Heart right ventricle (tissue), 16 donors: ENCODE measurements at regions not wholly inside any gene's neighbourhood (a gene's known extent, or its start where the extent isn't known, plus 50 kb on each side); places are given as distances from the start of the nearest gene placed in this dataset.

Experiments
- ATAC-seq, 8 donors: fragments of 200-7000 bp; cut with Tn5 transposase; one replicate each; pipeline ENCODE4 v1.9.1; 2020; ENCODE audit warnings: mild to moderate bottlenecking in 8 of 8, moderate library complexity in 8 of 8, moderate number of reproducible peaks in 1 of 8
- DNase-seq, 2 donors: peaks; one replicate each; pipeline ENCODE4 v3.0.0-alpha.2; 2020
- H3K27ac ChIP-seq, 10 donors: fragments of 200-600 bp; sonication (generic) in 2 of 10; one replicate each; pipeline versions ENCODE4 v1.5.0 to v1.8.0; 2020 to 2022; ENCODE audit warnings: mild to moderate bottlenecking in 3 of 10
- H3K27me3 ChIP-seq, 7 donors: fragments of 200-600 bp; one replicate each; pipeline ENCODE4 v1.8.0; 2021 to 2022; ENCODE audit warnings: mild to moderate bottlenecking in 2 of 7
- H3K36me3 ChIP-seq, 9 donors: fragments of 200-600 bp; sonication (generic) in 1 of 9; one replicate each; pipeline versions ENCODE4 v1.5.0 to v1.8.0; 2020 to 2022; ENCODE audit warnings: mild to moderate bottlenecking in 2 of 9
- H3K4me1 ChIP-seq, 9 donors: fragments of 200-600 bp; sonication (generic) in 1 of 9; one replicate each; pipeline versions ENCODE4 v1.5.0 to v1.8.0; 2020 to 2022; ENCODE audit warnings: mild to moderate bottlenecking in 4 of 9
- H3K4me3 ChIP-seq, 10 donors: fragments of 200-600 bp; sonication (generic) in 2 of 10; one replicate each; pipeline versions ENCODE4 v1.5.0 to v1.8.0; 2020 to 2022; ENCODE audit warnings: mild to moderate bottlenecking in 7 of 10, moderate library complexity in 2 of 10
- H3K9me3 ChIP-seq, 11 donors: fragments of 200-600 bp in 10 of 11; sonication (generic) in 2 of 11; one replicate each; pipeline versions ENCODE4 v1.5.0 to v1.8.0; 2013 to 2022; ENCODE audit warnings: mild to moderate bottlenecking in 2 of 11, control low read depth in 1 of 11, moderate library complexity in 1 of 11
- CTCF ChIP-seq, 9 donors: fragments of 200-600 bp; sonication (generic) in 2 of 9; IDR thresholded peaks; one replicate each; pipeline versions ENCODE4 v1.5.0 to v1.8.0; 2021 to 2022; ENCODE audit warnings: antibody characterized with exemption in 9 of 9, mild to moderate bottlenecking in 5 of 9, moderate library complexity in 1 of 9
- WGBS, 2 donors: extraction: QIAGEN DNeasy Blood & Tissue Kit; methylation state at CpG; one replicate each; pipeline ENCODE4 v1.1.7; 2013; ENCODE audit warnings: inconsistent platforms in 1 of 2; 5-methylcytosine and 5-hydroxymethylcytosine counted together
- intact Hi-C, 10 donors: fragments of 100-400 bp; cut with DNase I; formaldehyde crosslinking; loops; one replicate each; pipeline versions ENCODE4 v1.11.1 to v1.14.2; 2022
- donor health status: Arrhythmogenic right ventricular cardiomyopathy.
- donor health status: ischemic (EF 13 %, LVEDD 7.1; RV severe dilation, severe dysfunction).
- donor health status: healthy with polysubstance abuse.
- donor health status: DM: no; HTN: yes; CAD: no.
- donor health status: DM: no; HTN: no; CAD: no.
- donor health status: ischemic (EF 25% LVEDD 6.9; RV normal size, moderate dysfunction).
- donor health status: ischemic (EF 25% LVEDD 5.7; RV mildly dilated, moderate dysfunction).
- donor health status: healthy.
- donor health status: DM: yes; HTN: yes; CAD: no.
- donor health status: Ischemic cardiomyopathy.
- donor health status: ischemic (EF 35%, LVEDD 5.7; RV mildly dilated, moderate dysfunction).
- donor health status: nonischemic (EF 11% LVEDD 7.7; RV severe dilation, severe dysfunction).
- donor health status: DM: yes; HTN: yes; CAD: no.
- donor health status: PGD.
- donor health status: ischemic (EF 29% LVEDD 5.4; RV normal size, mild dysfunction).
- donor health status: nonischemic (EF 23%, LVEDD 6.1; RV moderate dilation, normal function).

GRCh38 chr5:5581080-5581479, 158.6 kb downstream of the ICE1 start:
- intact Hi-C loops = no loop called here
- no peak for ATAC-seq
- 74 to 76% methylated on average over 3 of the region's 3 CpGs for WGBS, 2 donors

GRCh38 chr5:5576744-5577143, 154.3 kb downstream of the ICE1 start:
- intact Hi-C loops = no loop called here
- ATAC-seq = no peak
- no peaks in the 10 kb centered on the region for H3K27me3 ChIP-seq
- H3K4me3 ChIP-seq = no peak overlapping the region
- TF ChIP-seq CTCF (IDR thresholded peaks at IDR 0.05) = no peak
- H3K9me3 ChIP-seq = no peaks in the 10 kb centered on the region
- WGBS, 2 donors = 88 to 91% methylated on average over 6 of the region's 6 CpGs
- DNase-seq = no peak
- H3K27ac ChIP-seq = no peak overlapping the region
- no peaks in the 10 kb centered on the region for H3K36me3 ChIP-seq
- peaks cover 0 to 6% (median 0%) of the 10 kb centered on the region in 9 donors for H3K4me1 ChIP-seq

More at GRCh38 chr5:5581080-5581479, 158.6 kb downstream of the ICE1 start:
- Histone ChIP-seq H3K36me3 (no peaks in the 10 kb centered on the region), H3K4me1 (no peaks in the 10 kb centered on the region), H3K27me3 (no peaks in the 10 kb centered on the region), H3K4me3 (no peak overlapping the region), H3K9me3 (no peaks in the 10 kb centered on the region), H3K27ac (no peak overlapping the region)
- TF ChIP-seq CTCF (IDR thresholded peaks at IDR 0.05) = no peak
- no peak for DNase-seq

DNA sequence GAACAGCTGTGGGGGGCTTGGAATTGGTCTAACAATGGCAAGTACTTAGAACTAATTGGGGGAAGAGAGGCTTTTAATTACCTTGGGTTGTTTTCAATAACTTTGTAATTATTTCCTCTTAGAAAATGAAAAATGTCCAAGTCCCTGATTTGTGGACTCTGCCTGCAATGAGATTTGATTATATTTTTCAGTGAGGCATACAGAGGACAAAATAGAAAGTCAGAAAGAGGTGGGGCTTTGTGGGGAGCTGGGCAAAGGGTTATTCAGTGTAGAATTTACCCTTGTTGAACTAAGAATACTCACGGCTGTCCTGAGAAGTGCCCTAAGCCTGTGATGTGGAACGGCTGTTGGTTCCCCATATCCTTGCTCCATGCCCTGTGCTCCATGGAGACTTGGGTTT, 153.0 kb downstream of the ICE1 start:
- TF ChIP-seq CTCF (IDR thresholded peaks at IDR 0.05) = no peak
- Histone ChIP-seq H3K27ac (no peak overlapping the region), H3K4me1 (peaks cover 0 to 6% (median 0%) of the 10 kb centered on the region in 9 donors), H3K4me3 (no peak overlapping the region), H3K36me3 (no peaks in the 10 kb centered on the region), H3K27me3 (no peaks in the 10 kb centered on the region), H3K9me3 (no peaks in the 10 kb centered on the region)
- DNase-seq = no peak
- intact Hi-C loops = no loop called here
- 81 to 86% methylated on average over 2 of the region's 2 CpGs for WGBS, 2 donors
- no peak for ATAC-seq

- H3K4me1 ChIP-seq = peaks cover 0 to 6% (median 0%) of the 10 kb centered on the region in 9 donors
- ATAC-seq (peak in 1 of 8 donors; percentile 8), DNase-seq (no peak)
- intact Hi-C loops = no loop called here
- no peaks in the 10 kb centered on the region for H3K36me3 ChIP-seq
- TF ChIP-seq CTCF (IDR thresholded peaks at IDR 0.05) = no peak
- H3K27ac ChIP-seq = peak overlapping the region in 3 of 10 donors; percentile 29 to 53 (median 48)
- 77 to 81% methylated on average over 15 of the region's 15 CpGs for WGBS, 2 donors
- H3K4me3 ChIP-seq = no peak overlapping the region
- H3K27me3 ChIP-seq = no peaks in the 10 kb centered on the region
- no peaks in the 10 kb centered on the region for H3K9me3 ChIP-seq
These were observed 151.4 kb downstream of the ICE1 start for GRCh38 chr5:5573798-5574380.
